Left renal cortex interstitium (tissue), 4 donors: ENCODE measurements at regions not wholly inside any gene's neighbourhood (a gene's known extent, or its start where the extent isn't known, plus 50 kb on each side); places are given as distances from the start of the nearest gene placed in this dataset.
A peak's percentile ranks its signal among the peaks of the same experiment; 100 is the strongest.
"Not testable (repeated sequence)": the region's sequence is repeated elsewhere in the genome, so short reads cannot be mapped to it uniquely, and the experiment has no call there.

Experiments
- DNase-seq, 4 donors: peaks; one replicate each; pipeline ENCODE4 v3.0.0-alpha.2; 2013; ENCODE audit warnings: low read depth in 4 of 4, low spot score in 2 of 4, missing footprints in 1 of 4

DNA sequence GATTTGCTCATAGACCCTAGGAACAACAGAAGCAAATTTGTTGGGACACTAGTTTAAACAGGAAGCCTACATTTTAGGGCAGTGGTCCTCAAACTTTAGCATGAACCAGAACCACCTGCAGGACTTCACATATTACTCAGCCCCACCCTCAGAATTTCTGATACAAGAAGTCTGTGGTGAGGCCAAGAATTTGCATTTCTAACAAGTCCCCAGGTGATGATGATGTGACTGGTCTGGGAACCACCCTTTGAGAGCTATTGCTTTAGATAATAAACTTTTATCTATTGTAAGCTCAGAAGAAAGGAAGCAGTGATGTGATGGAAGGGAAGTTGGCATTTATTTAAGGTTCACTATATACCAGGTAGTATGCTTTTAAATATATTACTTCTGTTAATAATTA lies 194.0 kb downstream of the FAM181B start:
- DNase-seq, result no peak

DNA sequence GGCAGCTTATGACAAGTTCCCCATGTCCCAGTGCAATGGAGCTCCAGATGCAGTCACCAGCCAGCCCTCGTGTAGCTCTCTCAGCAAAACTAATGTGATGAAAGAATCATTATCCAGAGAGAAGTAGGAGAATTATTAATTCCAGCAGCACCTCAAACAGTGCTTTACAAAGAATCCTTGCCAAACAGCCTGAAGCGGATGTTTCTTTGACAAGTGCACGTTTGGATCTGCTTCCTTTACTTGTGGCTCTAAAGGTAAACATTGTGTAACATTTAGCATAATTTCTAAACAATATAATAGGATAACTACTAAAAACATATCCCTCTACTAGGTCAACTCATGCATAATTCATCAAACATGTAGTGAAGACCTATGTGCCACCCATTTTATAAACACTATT lies 197.0 kb downstream of the FAM181B start:
- no peak for DNase-seq

DNA sequence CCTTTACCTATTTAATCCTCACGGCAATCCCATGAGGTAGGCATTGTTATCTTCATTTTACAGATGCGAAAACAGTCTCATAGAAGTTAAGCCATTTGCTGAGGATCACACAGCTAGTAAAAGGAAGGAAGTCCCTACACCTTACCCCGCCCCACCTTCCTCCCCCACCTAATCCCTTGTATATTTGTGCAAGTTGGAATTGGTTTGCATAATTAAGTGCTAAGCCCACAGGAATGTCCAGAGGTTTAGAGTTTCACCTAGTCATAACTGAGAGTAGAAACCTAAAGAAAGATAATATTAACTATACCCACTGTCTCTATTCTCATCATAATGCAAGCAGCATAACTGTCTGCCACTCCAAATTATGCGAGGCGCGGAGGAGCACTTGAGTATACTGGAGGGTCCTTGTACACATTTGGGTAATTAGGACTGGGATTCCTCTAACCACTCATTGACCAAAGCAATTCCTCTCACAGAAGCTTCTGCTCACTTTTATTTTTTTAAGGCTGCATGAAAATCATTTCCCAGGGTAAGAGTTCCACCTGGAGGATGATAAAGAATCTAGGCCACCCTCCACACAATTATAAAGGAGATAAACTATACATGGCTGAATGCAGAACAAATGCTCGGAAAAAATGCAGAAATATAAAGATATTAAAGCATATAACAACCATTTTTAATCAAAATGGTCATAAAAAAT lies 199.9 kb downstream of the FAM181B start:
- DNase-seq, result no peak

DNA sequence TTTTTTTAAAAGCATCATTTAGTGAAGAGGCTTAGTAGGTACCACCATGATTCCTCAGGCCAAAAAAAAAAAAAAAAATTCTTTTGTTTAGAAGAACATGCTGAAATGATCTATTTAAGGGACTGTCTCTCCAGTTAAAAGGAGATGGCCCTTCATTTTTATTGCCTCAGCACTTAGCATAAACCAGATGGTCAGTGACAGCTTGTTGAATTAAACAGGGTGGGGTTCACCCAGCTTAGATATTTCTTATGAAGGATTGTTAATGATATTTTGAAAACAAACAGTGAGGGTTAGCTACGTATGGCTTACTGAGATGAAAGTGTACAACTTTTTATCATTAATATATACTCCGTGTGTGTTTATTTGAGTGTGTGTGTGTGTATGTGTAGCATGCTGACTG lies 203.7 kb downstream of the FAM181B start:
- DNase-seq, result no peak

DNA sequence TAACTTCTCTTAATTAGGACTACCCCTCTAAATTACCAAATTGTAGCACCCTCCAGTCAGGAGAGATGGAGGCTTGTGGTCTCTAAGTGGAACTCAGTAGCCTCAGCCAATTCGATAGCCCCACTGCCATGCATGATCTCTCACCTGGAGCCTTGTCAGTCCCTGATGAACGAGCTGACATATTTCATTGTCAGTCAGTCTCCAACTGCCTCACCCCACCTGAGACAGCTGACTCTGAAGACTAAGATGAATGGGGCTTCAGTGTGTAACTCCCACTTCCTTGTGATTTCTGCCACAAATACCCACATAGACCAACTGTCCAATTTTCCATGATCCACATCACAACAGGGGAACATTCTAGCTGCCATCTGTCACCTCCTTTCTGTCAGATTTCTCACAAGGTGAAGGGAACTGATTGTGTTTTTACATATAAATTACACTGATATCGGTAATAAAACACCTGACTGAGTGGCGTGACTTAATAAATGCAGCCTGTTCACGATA lies 206.5 kb downstream of the FAM181B start:
- DNase-seq, result no peak

DNA sequence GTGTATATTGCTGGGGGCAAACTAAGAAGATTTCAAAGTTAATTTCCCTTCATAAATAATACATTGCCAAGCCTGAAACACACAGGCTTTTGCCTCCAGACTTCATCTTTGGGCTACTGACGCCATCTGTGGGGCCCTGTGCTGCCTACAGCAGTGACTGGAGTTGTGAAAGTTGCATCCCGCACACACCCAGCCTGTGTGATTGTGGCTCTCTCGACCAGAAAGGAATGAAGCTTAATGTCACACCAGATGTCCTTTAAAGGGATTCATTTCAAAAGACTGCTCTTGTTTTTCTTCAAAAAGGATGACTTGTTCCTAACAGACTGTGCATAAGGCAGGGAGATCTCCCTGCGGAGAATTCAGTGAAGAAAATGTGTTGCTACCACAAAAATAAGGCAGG lies 210.5 kb downstream of the FAM181B start:
- no peak for DNase-seq

DNA sequence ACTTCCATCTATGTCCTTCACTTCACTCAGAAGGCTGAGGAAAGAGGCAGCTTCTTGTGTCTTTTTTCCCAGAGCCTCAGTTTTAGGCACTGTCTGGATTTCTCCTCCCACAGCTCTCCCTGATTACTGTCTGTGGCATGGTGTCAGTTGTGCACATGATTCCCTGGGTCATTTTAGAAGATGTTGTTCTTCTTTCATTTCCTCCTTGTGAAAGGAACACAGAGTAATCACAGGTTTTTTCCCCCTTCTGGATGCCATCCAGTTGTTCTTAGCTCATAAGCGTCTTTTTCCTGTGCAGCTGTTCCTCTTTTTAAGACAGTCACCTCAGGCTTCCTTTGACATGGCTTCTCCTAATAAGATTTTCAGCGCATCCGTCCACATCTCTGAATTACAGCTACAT lies 212.2 kb downstream of the FAM181B start:
- no peak for DNase-seq

DNA sequence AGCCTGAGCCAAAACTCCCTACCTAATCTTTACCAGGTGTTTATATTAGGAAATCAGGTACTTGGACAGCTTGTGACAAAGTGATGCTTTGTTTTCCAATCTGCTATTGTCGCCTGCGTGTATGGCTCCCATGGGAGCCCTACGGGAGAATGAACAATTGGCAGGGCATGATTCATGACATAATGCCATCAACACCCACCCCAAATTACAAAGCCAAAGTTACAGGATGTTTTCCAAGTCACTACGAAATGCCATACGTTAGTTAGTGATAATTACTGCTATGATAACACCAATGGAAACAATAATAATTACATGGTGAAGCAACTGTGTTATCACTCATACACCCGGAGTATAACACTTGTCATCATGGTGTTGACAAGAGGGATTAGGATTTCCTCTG lies 226.4 kb downstream of the FAM181B start:
- no peak for DNase-seq

DNA sequence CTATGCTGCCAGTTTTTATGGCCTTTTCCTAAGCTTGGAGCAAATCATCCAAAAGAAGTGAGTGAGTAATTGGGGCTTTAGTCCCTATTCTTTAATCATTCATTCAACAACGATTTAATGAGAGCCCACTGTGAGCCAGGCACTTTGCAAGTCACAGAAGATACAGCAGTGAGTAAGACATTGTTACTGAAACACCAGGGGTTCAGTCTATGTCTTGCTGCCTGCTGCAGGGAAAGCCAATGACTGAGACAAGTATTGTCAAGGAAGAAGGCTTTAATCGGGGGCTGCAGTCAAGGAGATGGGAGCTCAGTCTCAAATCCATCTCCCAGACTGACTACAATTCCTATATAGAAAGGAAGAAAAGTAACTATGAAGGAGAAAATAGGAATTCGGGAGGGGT lies 228.3 kb downstream of the FAM181B start:
- DNase-seq, result no peak

DNA sequence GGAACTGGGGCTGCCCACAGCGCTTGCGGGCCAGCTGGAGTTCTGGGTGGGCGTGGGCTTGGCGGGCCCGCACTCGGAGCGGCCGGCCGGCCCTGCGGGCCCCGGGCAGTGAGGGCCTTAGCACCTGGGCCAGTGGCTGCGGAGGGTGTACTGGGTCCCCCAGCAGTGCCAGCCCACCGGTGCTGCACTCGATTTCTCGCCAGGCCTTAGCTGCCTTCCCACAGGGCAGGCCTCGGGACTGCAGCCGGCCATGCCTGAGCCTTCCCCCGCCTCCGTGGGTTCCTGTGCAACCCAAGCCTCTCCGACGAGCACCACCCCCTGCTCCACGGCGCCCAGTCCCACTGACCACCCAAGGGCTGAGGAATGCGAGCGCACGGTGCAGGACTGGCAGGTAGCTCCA lies 232.5 kb downstream of the FAM181B start:
- DNase-seq, result not testable (repeated sequence)

DNA sequence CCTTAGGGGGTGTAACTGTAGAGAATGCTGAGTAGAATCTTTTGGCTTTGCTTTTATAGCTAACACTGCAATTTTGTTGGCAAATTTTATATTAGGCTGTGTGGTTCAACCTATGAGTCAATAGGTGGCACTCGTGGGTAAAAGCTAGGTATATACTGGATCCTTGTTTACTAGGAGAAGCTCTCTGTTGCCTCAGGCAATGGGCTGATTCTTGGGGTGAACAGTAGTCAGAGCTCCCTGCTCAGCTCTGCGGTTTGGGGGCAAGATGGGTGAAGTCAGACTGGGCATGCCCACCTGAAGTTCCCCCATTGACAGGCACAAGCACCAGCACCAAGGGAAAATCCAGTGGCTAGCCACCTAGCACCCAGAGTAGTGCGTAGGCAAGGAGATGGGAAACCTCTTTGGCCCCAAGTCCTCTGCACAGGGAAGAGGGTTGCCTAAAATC lies 238.7 kb downstream of the FAM181B start:
- peak in 2 of 4 donors; percentile 5 to 7 for DNase-seq

DNA sequence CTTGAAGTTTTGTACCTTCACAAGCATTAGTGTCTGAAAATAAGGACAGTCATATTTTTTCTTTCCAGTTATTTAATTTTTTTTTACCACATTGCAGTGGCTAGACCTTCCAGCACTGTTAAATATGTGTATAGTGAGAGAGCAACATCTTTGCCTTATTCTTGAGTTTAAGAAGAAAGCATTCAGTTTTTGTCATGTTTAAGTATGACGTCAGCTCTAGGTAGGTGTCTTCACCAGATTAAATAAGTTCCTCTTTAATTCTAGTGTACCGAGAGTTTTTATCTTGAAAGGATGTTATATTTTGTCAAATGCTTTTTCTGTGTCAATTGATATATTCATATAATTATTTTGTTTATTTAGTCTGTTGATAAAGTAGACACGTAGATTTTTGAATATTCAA lies 258.8 kb downstream of the FAM181B start:
- DNase-seq, result no peak

DNA sequence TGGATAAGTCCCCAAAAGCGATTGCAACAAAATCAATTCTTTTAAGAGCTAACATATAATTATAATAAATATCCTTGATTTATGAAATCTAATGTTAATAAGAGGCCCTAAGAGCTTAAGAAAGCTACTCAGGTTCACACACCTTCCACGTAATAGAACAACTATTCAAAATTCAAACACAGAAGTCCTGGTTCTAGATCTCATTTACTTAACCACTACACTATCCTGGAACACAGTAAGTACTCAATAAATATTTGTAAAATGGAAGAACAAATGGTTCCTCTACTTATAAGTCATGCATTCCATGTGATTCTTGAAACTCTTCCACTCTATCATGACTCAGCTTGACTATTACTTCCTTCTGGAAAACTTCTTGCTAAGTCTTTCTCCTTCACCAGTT lies 268.2 kb downstream of the FAM181B start:
- DNase-seq, result no peak

DNA sequence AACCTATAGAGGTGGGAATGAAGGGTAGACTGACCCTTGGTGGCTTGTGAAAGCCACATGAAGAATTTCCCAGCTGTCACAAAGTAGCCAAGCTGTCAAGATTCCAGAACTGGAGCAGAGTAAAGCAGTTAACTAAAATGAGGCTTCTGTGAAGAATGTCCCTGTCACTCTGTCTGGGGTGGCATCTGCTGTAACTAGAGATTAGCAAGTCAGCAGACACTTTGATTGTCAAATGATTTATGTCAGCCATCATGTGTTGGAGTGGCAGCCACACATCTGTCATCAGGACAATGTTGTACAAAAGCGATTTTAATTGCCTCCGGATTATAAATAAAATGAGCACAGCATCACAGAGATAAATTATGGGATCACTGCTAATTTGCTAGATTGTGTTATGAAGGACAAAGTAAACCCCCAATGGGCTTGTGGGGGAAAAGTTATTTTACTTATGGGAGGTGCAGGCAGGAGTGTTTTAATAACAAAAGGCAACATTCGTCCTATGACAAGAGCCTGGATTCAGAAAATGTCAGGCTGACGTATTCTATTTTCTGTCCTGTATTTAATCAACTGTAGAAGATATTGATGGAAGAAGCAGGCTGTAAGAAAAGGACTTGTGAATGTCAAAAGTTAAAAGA lies 270.9 kb downstream of the FAM181B start:
- no peak for DNase-seq

DNA sequence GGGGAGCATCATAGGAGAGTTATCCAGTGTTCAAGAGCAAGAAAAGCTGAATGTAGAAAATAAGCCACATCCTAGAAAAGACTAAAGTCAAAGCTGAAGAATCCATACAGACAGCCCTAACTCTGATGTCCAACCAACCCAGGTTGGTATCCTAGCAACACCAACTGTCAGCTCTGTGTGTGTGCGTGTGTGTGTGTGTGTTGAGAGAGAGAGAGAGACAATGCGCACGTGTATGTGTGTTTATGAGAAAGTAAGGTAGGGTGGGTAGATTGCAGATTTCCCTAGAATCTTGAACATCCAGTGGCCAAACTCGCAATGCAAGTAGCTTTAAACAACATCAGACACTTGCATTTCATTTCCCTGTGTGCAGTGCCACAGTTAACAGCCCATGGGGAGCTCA lies 274.9 kb downstream of the FAM181B start:
- no peak for DNase-seq

DNA sequence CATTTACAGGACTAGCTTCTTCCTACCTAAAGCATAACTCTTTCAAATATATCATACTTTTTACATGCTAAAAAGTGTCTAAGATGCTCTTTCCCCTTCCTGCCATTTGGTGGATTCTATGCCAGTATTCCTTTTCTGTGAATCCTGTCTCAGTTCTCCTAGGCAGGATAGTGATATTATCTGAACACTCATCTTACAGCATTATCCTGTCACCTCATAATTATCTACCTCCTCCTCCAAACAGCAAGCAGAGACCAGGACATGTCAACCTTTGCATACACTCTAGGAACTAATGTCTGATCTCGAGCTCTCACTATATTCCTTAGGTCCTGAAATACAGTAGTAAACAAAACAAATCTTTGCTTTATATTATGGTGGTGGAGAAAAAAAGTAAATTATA lies 275.5 kb downstream of the FAM181B start:
- no peak for DNase-seq

DNA sequence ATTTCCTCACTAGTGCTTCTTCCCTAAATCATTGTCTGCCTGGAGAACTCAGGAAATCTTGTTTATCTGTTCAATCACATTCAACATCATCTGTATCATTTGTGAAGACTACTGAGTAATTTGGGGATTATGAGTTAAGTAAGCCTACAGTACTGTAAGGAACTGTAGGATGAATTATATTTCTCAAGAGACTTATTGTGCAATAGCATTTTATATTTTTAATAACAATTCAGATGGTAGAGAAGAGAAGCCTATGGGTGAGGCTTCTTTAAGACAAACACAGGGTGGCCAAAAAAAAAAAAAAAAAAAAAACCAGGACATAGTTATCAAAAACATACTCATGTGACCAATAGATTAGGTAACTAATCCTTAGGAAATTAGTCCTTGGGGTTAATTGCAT lies 282.7 kb downstream of the FAM181B start:
- DNase-seq, result no peak

DNA sequence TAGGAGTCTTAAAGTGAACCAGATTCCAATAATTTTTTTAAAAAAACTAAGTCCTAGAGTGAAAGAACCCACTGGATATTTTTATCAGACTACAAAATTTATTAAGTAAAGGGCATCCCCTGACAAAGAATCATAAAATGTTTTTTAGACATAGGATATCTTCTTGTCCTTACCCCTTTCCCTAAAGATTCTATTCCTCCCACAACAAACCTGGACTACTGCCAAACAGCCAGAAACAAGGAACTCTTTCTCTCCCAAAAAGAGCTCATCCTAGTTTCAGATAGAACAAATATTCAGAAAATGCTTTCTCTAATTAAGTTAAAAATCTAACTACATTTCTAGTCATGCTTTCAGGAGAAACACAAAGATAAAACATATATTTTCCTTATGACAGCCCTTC lies 327.1 kb downstream of the FAM181B start:
- DNase-seq, result no peak

DNA sequence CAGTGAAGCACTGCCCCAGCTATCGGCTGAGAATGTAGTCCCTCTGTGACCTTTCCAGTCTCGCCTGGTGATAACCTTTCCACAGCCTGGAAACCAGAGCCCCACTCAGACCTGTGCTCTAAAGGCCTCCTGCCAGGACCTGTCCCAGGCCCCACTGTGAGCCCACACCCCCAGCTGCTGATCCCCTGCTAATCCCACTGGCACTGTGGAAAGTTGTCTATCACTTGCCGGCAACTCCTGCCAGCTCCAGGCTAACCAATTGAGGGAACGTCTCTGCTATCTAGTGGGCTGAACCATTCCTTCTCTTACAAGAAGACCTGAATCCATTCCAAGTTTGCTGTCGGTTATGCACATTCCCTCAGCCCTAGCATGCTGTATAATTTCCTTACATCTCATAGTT lies 328.2 kb downstream of the FAM181B start:
- no peak for DNase-seq

DNA sequence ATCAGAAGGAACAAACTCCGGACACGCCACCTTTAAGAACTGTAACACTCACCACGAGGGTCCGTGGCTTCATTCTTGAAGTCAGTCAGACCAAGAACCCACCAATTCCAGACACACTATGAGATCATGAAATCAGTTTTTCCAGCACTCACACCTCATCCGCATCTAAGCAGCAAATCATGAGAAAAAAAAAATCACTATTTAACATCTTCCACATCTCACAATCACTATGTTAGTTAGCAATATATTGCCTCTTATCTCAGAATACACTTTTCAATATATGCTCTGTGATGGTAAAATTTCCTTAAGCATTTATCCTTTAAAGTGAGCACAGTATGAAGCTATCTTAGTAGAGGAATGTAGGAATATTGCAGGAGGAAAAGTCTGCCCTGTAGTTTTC lies 328.7 kb downstream of the FAM181B start:
- DNase-seq, result no peak

DNA sequence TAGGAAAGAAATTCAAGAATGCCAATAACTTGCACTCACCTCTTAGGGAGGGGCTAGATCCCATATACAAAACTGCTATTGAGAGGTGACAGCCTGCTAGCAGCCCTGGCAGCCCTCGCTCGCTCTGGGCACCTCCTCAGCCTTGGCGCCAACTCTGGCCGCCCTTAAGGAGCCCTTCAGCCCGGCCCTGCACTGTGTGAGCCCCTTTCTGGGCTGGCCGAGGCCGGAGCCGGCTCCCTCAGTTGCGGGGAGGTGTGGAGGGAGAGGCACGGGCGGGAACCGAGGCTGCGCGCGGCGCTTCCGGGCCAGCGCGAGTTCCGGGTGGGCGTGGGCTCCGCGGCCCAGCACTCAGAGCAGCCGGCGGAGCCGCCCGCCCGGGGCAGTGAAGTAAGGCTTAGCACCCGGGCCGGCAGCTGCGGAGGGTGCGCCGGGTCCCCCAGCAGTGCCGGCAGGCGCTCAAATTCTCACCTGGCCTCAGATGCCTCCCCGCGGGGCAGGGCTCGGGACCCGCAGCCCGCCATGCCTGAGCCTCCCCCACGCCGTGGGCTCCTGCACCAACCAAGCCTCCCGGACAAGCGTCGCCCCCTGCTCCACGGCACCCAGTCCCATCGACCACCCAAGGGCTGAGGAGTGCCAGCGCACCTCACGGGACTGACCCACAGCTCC lies 329.9 kb downstream of the FAM181B start:
- no peak for DNase-seq

DNA sequence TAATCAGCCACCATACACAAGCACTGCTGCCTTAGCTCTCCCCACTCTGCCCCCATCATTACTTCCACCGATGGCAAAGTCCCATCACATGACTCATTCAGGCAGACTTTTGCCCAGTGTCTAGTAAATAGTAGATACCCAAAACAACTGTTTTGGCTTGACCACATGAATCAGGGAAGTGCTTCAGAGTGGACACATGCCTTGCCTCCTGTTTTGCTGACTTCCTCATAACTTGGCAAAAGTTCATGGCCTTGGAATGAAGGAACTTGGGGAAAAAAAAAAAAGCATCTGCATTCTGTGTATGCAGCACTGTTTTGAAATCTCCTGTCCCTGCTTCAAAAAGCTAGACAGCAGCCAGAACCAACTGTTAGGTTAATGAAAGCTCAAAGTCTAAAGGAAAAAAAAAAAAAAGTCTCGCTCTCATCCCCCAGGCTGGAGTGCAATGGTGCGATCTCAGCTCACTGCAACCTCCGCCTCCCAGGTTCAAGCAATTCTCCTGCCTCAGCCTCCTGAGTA lies 335.3 kb downstream of the FAM181B start:
- no peak for DNase-seq
